WERI-Rb-1 (cell line): ENCODE measurements at regions not wholly inside any gene's neighbourhood (a gene's known extent, or its start where the extent isn't known, plus 50 kb on each side); places are given as distances from the start of the nearest gene placed in this dataset.

ENCODE experiments used
- DNase-seq: peaks from one replicate; pipeline ENCODE4 v3.0.0-alpha.2; 2020
- H3K27ac ChIP-seq: fragments of 250-450 bp; sonication (Bioruptor Pico); 2 replicates; pipeline ENCODE4 v1.5.1; 2020; ENCODE audit warnings: mild to moderate bottlenecking, moderate library complexity
- H3K27me3 ChIP-seq: fragments of 250-450 bp; sonication (Bioruptor Pico); 2 replicates; pipeline ENCODE4 v1.5.1; 2021; ENCODE audit warnings: mild to moderate bottlenecking, low read depth, moderate library complexity; ENCODE audit not compliant: insufficient read depth, severe bottlenecking
- H3K36me3 ChIP-seq: fragments of 250-450 bp; sonication (Bioruptor Pico); 2 replicates; pipeline ENCODE4 v1.5.1; 2020; ENCODE audit warnings: mild to moderate bottlenecking, moderate library complexity
- H3K4me3 ChIP-seq: 2 replicates; pipeline ENCODE4 v1.5.1; 2011; ENCODE audit warnings: low read depth, mild to moderate bottlenecking, control low read depth, low read length
- H3K9me3 ChIP-seq: fragments of 250-450 bp; sonication (Bioruptor Pico); 2 replicates; pipeline ENCODE4 v1.5.1; 2021; ENCODE audit warnings: mild to moderate bottlenecking, moderate library complexity; ENCODE audit not compliant: severe bottlenecking
- TF ChIP-seq, protein P1 (sequence below): IDR thresholded peaks from 2 replicates; pipeline ENCODE4 v1.5.1; 2011; ENCODE audit warnings: low read depth, mild to moderate bottlenecking, control low read depth, inconsistent platforms, low read length

DNA sequence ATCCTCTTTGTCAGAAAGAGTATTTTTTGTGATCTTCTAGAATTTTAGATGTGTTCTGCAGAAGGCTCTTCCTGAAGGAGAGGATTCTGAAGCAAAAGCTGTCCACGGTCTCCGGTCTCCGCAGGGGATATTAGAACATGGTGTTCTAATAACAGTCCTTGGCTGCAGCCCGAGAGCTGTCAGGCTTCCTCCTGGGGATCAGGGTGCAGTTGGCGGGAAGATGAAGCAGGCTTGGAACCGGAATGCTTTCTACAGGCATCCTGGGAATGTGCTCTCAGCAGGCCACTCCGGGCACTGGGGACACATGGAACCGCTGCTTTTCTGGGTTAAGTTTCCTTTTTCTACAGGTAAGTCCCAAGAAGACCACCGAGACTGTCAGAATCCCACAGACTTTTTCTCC lies 118.6 kb upstream of the PARD3 start:
- DNase-seq: no peak
- no peak overlapping the region for H3K4me3 ChIP-seq
- no peaks in the 10 kb centered on the region for H3K9me3 ChIP-seq
- H3K27ac ChIP-seq: no peak overlapping the region
- TF ChIP-seq, protein P1, sequence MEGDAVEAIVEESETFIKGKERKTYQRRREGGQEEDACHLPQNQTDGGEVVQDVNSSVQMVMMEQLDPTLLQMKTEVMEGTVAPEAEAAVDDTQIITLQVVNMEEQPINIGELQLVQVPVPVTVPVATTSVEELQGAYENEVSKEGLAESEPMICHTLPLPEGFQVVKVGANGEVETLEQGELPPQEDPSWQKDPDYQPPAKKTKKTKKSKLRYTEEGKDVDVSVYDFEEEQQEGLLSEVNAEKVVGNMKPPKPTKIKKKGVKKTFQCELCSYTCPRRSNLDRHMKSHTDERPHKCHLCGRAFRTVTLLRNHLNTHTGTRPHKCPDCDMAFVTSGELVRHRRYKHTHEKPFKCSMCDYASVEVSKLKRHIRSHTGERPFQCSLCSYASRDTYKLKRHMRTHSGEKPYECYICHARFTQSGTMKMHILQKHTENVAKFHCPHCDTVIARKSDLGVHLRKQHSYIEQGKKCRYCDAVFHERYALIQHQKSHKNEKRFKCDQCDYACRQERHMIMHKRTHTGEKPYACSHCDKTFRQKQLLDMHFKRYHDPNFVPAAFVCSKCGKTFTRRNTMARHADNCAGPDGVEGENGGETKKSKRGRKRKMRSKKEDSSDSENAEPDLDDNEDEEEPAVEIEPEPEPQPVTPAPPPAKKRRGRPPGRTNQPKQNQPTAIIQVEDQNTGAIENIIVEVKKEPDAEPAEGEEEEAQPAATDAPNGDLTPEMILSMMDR: no peak
- H3K36me3 ChIP-seq: no peaks in the 10 kb centered on the region
- H3K27me3 ChIP-seq: no peaks in the 10 kb centered on the region

DNA sequence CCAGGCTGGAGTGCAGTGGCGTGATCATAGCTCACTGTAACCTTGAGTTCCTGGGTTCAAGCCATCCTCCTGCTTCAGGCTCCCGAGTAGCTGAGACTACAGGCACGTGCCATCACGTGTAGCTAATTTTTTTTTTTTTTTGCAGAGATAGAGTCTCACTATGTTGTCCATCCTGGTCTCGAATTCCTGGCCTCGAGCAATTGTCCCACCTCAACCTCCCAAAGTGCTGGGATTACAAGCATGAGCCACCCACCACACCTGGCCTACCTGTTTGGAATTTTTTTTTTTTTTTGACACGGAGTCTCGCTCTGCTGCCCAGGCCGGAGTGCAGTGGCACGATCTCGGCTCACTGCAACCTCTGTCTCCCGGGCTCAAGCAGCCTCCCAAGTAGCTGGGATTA lies 117.1 kb upstream of the PARD3 start:
- DNase-seq: no peak
- Histone ChIP-seq H3K27ac (no peak overlapping the region), H3K36me3 (no peaks in the 10 kb centered on the region), H3K4me3 (no peak overlapping the region), H3K9me3 (no peaks in the 10 kb centered on the region), H3K27me3 (no peaks in the 10 kb centered on the region)
- TF ChIP-seq, protein P1: no peak

DNA sequence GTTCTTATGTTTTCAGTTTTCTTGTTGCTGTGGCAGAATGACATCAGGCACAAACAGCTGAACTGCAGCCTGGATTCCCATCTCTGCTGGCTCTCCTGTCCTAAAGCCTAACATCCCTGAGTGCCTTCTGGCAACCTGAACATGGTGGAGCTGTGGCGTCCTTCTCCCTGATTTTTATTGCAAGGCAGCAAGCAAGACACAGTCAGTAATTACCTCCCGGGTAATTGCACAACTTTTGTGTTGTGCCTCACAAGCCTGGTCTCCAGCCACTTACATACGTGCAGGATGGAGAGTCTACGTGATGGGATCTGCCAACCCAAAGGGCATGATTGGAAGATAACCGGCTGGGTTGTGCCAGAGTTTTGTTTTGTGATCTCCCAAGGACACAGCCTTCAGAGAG lies 116.1 kb upstream of the PARD3 start:
- Histone ChIP-seq H3K27ac (no peak overlapping the region), H3K27me3 (no peaks in the 10 kb centered on the region), H3K36me3 (no peaks in the 10 kb centered on the region), H3K9me3 (no peaks in the 10 kb centered on the region), H3K4me3 (no peak overlapping the region)
- TF ChIP-seq, protein P1: no peak
- DNase-seq: no peak

DNA sequence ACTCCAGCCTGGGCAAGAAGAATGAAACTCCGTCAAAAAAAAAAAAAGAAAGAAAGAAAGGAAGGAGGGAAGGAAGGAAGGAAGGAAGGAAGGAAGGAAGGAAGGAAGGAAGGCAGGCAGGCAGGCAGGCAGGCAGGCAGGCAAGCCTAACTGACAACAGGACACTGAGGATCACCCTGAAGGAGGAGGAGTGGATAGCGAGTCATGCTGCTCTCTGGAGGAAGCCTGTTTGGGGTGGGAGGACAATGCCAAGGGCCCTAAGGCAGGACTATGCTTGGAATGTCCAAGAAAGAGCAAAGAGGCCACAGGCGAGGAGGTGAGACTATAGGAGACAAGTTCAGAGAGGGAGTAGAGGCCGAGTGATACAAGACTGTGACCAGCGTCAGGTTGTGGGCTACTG lies 107.0 kb upstream of the PARD3 start:
- H3K27me3 ChIP-seq: no peaks in the 10 kb centered on the region
- no peak overlapping the region for H3K27ac ChIP-seq
- no peak overlapping the region for H3K4me3 ChIP-seq
- H3K36me3 ChIP-seq: no peaks in the 10 kb centered on the region
- no peak for DNase-seq
- TF ChIP-seq, protein P1: no peak
- H3K9me3 ChIP-seq: no peaks in the 10 kb centered on the region

DNA sequence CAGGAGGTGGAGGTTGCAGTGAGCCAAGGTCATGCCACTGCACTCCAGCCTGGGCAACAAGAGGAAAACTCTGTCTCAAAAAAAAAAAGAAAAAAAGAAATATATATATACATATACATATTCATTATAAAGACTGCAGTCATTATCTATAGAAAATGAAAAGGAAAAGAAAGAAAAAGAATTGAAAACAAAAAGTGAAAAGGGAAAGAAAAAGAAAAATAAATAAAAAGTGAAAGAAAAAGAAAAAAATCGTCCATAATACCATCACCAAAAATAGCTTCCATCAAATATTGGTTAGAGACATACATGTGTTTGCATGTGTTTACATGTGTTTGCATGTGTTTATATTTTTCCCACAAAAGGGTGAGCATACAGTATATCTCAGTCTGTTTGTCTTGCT lies 105.5 kb upstream of the PARD3 start:
- H3K27me3 ChIP-seq: no peaks in the 10 kb centered on the region
- TF ChIP-seq, protein P1: no peak
- H3K4me3 ChIP-seq: no peak overlapping the region
- H3K9me3 ChIP-seq: no peaks in the 10 kb centered on the region
- H3K27ac ChIP-seq: no peak overlapping the region
- H3K36me3 ChIP-seq: no peaks in the 10 kb centered on the region
- no peak for DNase-seq

DNA sequence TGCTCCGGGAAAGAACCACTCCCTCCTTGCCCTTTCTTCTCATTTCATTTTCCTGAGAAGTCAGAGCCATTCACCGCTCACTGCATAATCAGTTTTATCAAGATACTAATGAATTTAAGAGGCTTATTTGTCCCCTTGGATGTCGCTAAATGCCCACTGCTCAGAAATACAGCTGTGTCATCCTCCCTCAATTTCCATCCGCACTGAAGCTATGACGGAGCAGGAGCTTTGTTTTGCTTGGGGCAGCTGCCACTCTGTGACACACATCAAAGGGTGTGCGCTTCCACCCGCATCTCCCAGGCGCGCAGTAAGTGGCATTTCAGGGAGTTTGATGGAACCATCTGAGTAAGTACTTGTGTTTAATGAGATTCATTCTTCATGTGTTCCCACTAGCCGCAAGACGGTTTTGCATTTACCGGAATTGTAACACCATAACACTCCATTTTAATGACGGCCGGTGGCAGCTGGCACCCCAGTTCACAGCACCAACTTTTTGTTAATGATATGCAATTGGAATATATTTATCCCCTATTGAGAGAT lies 103.8 kb upstream of the PARD3 start:
- no peak for DNase-seq
- Histone ChIP-seq H3K27ac (no peak overlapping the region), H3K4me3 (no peak overlapping the region), H3K36me3 (no peaks in the 10 kb centered on the region), H3K27me3 (no peaks in the 10 kb centered on the region), H3K9me3 (no peaks in the 10 kb centered on the region)
- TF ChIP-seq, protein P1: no peak
